Suppressor macrophage treated with lipopolysaccharide for 4 hours (primary cell): ENCODE measurements at regions not wholly inside any gene's neighbourhood (a gene's known extent, or its start where the extent isn't known, plus 50 kb on each side); places are given as distances from the start of the nearest gene placed in this dataset.
"Not testable (repeated sequence)": the region's sequence is repeated elsewhere in the genome, so short reads cannot be mapped to it uniquely, and the experiment has no call there.

Experiments
- DNase-seq: peaks from one replicate; pipeline ENCODE4 v3.0.0-alpha.2; 2020

DNA sequence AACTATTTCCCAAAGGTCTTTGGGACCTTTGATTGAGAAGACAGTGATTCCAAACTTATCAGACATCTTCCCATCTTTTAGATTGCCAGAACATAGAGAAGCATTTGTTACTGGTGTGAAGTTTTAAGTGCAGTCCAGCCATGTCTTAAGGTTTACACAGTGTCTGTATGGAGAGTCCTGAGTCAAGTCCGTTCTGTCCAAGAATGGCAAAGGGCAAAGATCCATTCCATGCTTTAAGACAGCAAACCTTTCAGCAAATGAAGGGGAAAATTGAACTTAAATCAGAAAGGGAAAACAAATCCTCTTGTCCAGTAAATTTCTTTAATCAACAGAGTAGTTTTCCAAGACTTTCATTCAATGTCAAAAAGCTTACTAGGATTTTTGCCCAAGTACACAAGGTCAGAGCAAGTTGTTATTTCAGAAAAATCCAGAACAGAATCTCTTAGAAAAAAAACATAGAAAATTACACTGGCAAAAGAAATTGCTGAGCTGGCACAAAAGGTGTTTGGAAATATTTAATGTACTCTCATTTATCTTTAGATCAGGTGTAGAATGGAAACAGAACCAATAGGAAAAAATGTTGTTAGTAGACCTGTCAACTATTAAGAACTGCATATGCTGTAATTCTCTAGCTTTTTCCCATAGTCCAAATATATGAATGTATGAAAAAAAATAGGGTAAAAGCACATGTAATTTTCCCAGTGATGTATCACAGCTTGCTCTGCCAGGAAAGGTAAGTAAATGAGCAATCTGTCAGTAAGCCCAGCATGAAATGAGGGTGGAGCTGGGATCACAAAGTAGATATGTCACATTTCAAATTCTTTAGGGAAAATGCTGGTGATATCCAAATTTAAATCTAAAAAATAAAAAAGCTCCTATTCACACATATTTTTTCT, 1099.9 kb downstream of the TUSC7 start:
- DNase-seq: no peak

DNA sequence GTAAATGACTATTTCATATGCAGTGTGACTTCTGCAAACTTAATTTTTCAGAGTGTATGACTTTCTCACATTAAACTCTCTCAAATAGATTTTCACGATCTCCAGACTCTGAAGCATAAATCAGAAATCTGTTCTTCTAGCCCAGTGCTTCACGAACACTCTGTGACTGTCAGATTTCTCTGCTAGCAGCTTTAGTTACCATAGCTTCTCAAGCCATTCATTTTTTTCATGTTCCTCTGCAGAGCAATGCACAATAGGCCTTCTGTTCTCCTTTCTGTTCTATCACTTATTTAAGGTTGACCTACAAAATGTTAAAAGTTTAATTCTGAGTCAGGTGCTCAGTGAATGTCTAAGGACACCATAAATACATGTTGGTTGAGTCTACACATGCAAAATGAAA, 1102.2 kb downstream of the TUSC7 start:
- DNase-seq: no peak

DNA sequence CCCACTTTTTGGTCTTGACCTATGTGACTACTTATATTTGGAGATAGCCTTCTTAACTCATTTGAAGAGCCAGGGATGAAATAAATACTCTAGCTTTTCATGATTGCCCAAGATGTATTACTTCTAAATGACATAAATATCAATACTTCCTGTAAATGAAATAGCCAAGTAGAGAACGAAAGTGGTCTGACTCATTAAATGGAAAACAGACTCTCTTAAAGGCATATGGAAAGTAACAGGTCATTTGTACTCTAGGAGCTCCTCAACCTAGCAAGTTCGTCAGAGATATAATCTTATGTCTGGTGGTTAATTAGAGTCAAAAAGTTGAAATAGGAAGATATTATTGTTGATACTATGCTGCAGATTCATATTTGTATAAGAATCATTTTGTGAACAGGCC, 1105.4 kb downstream of the TUSC7 start:
- DNase-seq: no peak

DNA sequence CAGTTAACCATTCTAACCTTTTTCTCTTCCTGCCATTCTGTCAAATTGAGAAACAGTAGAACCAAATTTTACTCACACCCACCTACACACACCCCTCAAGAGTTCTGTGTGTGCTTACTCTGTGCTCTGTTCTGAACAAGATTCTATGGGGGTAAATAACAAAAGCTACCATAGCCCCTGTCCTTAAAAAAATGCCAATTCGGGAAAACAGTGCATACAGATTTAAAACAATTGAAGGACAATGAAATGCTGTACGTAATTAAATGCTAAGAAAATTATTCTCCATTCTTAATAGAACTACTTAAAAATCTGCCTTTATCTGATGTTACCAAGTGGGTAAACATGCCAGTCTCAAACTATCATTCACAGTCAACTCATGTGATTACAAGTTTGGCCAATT, 1107.5 kb downstream of the TUSC7 start:
- no peak for DNase-seq

DNA sequence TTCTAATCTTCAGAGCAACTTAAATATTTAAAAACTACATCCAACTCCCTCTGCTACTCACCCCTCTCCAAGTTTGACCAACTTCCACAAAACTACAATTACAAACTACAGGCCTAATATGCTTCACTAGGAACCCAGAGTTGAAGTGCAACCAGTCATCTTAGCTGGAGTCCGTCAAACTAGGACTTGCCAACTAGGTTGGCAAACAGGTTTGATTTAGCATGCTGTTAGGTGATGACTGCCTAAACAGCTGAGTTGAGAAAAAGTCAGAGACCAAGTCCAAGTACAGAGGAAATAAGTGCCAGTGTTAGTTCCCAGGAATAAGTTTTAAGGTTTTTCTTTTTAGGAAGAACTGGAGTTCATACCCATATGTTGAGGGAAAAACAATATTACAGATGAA, 1109.0 kb downstream of the TUSC7 start:
- DNase-seq: no peak

DNA sequence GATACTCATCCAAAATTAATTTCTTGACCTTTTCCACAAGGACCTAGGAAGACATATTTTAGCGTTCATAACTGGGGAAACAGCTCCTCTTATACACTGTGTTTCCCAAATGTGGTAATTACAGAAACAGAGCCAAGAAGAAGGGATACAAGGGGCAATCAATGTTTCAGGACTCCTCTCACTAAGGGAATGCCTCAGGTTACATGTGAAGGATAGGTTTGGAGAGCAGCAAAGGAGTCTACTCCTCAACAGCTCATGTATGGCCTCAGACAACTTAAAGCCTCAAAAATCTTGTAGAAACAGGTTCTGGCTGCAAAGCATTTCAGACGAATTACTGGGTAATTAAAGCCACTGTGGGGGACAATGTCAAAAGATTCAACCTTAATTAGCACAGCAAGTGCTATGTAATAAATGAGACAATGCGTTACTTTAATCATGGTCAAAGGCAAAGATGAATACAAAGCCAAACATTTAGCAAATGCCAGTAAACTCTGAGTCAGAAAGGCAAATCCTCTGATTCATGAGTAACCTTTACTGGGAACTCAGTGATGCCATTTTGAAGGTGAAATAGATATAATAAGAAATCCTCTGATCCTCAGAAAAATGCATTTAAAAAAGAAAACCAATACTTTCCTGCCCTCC, 1111.2 kb downstream of the TUSC7 start:
- DNase-seq: no peak

DNA sequence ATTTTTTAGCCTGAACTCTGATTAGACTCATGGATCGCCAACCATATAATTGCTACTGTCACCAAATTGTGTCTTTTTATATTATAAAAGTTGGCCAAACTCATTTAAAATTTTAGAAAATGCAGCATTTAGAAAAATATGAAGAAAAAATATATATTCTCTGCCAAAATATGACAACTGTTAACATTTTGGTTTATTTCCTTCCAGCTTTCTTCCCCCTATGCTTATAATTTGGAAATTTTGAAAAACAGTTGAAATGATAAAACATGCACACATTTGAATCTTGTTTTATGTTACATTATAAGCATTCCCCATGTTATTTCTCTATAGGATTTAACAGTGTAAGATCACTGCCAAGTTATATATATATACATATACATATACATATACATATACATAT, 1112.8 kb downstream of the TUSC7 start:
- DNase-seq: no peak

DNA sequence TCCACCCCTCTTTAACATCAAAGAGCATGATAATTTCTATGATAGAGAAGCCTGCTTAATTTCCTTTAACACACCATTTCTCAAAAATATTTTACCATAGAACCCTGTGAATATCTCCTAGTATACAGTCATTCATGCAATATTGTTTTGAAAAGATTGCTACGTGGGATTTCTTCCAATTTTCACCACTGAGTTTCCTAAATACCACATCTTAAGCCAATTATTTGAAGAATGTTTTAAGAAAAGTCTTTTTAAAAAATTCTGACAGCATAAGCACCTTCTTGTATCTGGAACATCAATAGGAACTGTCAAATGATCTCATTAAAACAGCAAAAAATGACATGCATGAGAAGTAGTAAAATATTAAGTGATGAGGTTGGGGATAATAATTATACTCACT, 1126.7 kb downstream of the TUSC7 start:
- DNase-seq: no peak

DNA sequence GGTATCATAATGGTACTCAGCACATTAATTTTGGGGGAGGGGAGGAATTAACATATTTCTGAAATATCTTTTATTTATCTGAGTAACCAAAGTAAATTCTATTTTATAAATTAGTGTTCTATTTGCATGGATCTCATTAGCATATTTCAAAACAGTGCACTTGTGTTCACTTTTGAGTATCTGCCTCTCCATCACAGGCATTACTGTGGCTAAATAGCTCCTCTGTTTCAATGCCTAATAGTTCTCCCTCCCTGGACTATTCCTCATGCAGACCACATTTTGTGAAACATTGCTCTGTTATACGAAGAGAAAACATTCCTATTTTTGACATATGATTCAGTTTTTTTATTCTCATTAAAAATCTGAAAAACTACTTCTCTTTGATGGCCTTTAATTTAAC, 1127.8 kb downstream of the TUSC7 start:
- no peak for DNase-seq

DNA sequence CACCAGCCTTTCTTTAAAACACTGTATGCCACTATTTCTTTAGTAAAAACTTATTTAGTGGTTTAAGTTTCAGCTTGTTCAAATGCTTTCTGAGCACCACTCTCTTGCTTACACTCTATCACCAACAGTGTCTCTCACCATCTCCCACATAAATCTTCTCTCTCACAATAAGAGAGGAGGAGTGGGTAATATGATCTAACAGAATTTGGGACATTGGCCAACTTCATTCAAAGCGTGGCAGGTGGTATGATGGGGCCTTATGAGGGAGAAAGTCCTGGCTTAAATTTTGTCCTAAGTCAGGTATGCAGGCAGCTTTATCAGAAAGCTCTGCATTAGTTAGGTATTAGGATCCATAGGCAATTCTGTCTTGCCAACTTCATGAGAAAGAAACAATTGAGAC, 1132.5 kb downstream of the TUSC7 start:
- DNase-seq: no peak

DNA sequence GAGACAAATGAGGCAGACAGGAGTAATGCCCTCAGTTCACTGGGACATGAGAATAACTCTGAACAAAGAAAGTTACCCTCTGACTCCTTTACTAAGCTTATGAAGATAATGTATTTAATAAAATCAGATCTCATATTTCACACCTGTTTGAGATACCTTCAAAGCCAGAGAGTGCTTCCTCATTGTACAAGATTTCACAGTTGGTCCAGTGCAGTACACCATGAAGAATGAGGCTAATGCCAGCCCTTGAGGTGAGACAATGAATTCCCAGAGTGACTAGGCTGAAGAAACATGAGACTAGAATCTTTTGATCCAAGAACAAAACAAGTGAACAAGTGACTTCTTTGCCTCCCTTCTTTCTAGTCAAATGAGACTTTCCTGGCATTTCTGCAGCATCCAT, 1133.8 kb downstream of the TUSC7 start:
- no peak for DNase-seq

DNA sequence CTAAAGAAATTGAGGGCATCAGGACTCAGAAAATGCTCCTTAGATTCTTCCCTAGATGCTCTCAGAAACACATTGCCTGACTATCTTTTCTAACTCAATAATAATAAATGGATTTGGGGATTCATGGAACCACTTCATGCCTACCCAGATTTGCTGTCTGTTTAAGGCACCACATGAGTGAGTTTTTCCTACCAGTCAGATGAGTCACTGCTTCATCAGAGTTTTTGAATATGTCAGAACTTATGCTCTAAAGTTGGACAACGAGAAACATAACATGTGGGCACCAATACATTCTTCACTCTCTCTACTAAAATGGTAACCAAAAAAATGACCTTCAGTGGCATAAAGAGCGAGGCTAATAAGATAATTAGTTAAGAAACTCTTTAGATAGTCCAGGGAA, 1135.1 kb downstream of the TUSC7 start:
- peak; percentile 0 for DNase-seq

DNA sequence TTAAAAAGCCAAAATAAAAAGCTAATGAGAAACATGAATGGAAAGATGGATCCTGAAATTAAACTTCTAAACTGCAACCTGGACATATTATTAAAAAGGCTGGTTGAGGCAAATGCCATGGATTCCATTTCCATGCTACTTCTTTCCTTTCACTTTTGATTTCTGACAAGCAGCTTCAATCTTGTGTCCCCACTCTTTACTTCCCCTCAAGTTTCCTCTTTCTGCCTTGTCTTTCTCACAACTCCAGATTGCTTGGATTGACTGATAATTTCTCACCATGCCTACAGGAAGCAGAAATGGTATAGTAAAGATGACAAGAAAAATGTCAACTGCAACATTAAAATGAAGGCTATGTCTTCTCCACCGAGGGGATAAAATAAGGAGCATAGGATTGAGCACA, 1136.7 kb downstream of the TUSC7 start:
- peak; percentile 9 for DNase-seq

DNA sequence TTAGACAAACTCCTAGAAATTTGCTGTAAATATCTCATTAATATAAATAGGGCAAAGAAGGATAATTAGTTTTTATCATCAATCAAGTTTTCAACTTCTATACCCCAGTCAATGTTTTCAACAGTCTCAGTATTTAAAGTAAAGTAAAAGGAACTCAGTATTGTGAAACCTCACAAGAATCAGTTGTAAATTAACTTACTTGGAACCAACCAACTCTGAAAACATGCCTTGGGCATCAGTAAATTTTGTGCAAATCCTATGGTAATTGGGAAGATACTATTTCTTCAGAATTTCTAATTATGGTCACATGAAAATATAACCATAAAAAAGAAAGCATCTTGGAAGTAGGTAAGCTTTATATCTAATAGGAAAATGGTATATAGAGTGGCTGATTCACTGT, 1139.0 kb downstream of the TUSC7 start:
- no peak for DNase-seq

DNA sequence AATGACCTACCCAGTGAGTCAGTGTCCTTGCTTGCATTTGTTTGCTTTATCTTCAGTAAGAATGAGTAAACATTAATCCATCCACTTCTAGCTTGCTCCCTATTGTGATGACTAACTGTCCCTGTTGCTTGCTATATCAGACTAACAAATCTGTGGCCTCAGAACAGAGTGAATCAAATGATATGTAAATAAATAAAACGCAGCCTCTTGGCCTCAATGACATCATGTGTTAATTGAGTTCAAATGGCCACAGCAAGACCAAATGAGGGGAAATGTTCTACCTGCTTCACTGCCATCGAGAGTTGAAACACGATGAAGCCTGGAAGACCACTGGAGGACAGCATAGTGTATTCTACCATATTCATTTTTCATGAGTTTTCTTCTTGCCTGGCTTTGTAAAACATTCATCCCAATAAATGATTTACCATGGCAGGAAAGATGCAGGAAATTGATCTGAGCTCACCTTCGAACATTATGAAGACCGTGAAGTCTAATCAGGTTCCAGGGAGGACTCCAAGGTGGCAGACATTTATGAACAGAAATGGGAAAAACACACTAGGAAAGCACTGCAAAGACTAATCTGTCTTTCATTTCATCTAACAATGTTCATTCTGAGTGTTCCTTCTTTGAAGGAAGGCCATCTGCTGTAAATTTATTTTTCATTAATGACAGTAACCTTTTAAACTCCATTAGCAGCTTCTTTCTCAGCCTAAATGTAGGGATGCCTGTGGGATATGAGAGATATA, 1144.5 kb downstream of the TUSC7 start:
- DNase-seq: no peak

DNA sequence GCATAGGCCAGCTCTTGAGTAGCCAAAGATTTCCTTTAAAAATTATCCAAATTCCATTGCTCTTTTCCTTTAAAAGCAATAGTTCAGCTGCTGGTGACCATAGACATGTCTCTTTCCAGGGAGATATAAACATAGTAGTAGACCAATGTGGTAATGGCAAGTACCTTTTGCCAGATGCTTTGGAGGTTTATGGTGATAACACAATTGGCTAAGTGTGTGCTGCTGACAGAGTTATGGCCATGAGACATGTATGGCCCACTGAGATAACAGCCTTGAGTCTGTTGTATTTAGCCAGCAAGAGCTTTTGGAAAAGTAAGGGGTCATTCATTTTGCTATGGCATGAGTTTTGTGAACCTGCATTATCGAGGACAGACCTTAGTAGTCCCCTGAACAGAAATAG, 1146.8 kb downstream of the TUSC7 start:
- no peak for DNase-seq

DNA sequence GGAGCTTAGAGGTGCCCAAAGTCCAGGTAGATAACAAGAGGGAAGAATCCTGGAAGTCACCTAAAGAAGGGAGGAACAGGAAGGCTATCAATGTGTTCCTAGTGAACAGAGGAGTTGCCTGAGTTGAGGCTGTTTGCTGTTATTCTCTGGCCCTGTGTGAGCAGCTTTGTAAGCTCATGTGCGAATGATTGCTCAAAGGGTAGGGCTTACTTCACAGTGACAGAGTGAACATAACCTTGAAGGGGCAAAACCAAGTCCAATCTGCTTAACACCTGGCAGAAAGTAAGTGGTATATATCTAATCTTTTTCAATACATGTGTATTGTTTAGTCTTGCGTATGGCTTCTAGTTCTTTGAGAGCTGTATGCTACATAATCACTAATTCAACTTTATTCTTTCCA, 1153.6 kb downstream of the TUSC7 start:
- DNase-seq: no peak

DNA sequence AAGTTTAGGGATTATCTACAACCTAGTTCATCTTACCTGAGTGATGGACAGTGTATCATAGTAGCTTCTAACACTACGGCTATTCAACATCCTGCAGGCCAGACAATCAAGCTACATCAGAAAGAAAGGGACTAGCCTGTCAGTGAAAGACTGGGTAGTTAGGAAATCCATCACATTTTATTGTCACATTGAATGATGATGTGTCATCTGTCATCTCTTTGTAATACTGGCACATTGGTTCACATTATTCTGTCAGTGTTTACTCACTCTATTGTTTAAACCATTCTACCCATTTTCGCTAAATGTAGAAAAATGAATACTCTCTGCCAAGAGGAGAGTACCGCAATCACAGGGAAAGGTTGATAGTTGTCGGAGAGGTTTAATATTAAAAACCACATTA, 1155.8 kb downstream of the TUSC7 start:
- DNase-seq: no peak

DNA sequence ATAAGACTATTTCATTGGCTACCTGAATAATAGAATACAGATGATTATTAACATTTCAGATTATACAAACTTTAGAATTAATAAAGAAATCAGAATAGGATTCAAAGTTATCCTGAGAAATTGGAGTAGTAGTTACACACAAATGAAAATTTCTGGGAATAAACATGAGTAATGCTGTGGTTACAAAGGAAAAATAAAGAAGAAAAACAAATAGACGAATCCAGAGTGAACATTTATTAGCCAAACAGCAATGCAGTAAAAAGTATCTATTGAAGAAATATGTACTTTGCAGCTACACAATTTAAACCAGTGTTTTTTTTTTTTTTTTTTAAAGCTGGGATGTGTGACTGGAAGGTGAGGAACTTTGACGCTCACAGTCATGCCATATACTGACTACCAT, 1159.2 kb downstream of the TUSC7 start:
- DNase-seq: no peak

DNA sequence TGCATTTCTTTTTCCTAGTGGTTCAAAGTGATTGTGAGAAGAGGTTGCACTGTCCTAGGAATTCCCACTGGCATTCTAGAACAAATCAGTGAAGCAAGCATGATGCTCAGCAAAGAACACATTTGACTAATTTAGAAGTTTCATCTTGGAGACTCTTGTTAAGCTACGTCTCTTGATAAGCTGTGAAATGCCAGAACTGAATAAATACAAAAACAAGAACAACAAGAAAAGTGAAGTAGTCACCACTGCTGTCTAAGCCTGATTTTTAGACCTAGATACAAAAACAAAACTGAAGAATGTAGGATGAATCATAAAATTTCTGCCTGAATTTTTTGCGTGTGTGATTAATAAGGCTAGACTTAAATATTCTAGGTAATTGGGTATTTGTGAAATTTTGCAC, 1162.4 kb downstream of the TUSC7 start:
- DNase-seq: no peak

DNA sequence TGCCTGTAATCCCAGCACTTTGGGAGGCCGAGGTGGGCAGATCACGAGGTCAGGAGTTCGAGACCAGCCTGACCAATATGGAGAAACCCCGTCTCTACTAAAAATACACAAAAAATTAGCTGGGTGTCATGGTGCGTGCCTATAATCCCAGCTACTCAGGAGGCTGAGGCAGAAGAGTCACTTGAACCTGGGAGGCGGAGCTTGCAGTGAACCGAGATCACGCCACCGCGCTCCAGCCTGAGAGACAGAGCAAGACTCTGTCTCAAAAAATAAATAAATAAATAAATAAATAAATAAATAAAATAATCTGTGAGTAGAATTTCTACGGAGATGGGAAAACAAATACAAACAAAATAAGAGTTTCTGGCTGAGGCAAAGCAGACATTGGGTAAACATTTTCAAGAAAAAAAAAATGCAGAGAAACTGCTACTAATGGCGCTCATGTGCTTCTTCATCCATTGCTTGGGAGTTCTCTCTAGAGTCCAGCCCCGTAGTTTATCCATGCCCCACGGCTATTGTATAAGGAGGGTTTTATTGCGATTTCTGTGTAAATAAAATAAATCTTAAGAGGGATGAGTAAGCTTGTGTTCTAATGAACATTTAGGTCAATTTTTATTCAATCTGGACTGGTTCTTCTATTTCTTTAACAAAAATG, 1161.9 kb downstream of the IGSF11 start:
- not testable (repeated sequence) for DNase-seq

DNA sequence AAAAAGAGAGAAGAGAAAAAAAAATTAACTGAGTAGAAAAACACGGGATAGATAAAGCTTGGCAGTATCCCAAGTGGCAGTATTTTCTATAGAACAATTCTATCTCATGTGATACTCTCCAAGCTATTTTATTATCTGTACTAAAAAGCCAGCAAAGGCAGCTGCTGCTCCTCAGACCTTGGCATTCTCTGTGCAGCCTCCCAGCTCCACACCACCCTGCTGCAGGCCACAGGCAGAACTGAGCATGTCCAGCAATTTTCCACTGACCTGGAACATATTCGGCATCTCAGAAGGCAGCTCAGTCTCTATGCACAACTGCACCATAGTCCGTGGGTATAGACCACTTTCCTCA, 1161.4 kb downstream of the IGSF11 start:
- no peak for DNase-seq

DNA sequence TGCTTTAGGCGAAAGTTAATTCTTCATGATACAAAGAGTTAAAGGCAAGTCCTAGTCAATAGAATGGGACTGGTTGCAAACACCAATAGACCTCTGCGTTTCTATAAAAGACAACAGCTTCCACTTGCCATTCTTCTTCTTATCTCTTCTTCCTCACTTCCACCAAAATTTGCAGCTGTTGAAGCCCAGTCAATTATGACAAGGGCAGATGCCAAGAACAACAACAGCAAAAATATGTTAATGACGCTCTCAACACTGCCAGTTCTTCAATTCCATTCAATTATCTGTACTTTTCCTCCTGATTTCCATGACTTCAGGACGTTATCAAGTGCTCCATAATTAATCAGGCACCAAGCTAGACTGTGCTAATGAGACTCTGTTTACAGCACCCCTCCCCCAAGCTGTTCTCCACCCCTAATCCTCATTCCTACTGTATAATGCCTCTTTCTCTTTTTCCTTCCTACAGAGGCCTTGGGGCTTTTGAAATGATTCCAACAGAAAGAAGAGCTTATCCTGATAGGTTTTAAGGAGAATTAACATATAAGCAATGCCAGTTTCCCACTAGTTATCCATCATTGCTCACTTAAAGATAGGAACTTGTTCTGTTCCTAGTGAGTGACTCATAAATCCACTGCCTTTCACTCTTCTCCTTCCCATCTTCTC, 1160.5 kb downstream of the IGSF11 start:
- DNase-seq: no peak
